A549 (cell line): ENCODE measurements at regions not wholly inside any gene's neighbourhood (a gene's known extent, or its start where the extent isn't known, plus 50 kb on each side); places are given as distances from the start of the nearest gene placed in this dataset.

Experiments used
- EP300 ChIP-seq, 2 experiments: fragments of >200 bp; sonication (Bioruptor Twin); formaldehyde crosslinking; IDR thresholded peaks; 2 replicates in 1 of 2; 3 replicates in 1 of 2; pipeline ENCODE4 v1.6.1; 2016 to 2017
- GATA3 ChIP-seq: IDR thresholded peaks from 2 replicates; pipeline ENCODE4 v1.6.1; 2012; ENCODE audit warnings: borderline replicate concordance
- NR3C1 ChIP-seq: fragments of >200 bp; sonication (Bioruptor Twin); formaldehyde crosslinking; IDR thresholded peaks from 3 replicates; pipeline ENCODE4 v1.6.1; 2017
- TP53 ChIP-seq: fragments of 250-450 bp; sonication (Bioruptor Pico); IDR thresholded peaks from 2 replicates; pipeline ENCODE4 v1.5.0; 2021; ENCODE audit warnings: mild to moderate bottlenecking, moderate library complexity
- TF ChIP-seq, protein P1 (sequence below): fragments of 150-350 bp; IDR thresholded peaks from 2 replicates; pipeline ENCODE4 v1.6.1; 2014; ENCODE audit warnings: low read depth, mild to moderate bottlenecking, low read length
- TF ChIP-seq, protein P2 (sequence below): fragments of >200 bp; sonication (Bioruptor Twin); formaldehyde crosslinking; IDR thresholded peaks from 3 replicates; pipeline ENCODE4 v1.5.1; 2016
- TF ChIP-seq, protein P3 (sequence below): fragments of 200-600 bp; sonication (generic); IDR thresholded peaks from 2 replicates; pipeline ENCODE4 v1.6.1; 2016; ENCODE audit warnings: antibody characterized with exemption, mild to moderate bottlenecking, moderate library complexity
- TF ChIP-seq, protein P4 (sequence below): IDR thresholded peaks from 2 replicates; pipeline ENCODE4 v1.6.1; 2012

DNA sequence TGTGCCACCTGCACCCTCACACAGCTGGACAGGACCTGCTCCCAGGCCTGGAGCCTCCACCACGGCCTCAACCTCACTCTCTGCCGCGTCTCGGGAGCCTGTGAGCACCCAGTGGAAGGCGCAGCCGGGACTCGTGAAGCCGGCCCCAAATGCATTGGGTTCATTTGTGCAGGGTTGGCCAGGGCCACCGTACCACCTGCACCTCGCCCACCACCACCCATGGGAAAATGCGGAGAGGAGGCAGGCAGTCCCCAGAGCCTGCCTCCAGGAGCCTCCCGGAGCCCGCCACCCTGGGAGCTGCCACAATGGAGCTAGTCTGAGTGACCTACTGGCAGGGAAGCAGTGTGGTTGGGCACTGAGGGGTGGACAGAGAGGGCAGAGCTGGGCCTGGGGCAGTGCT is 62.5 kb upstream of the HRH1 start:
- TF ChIP-seq, protein P1, sequence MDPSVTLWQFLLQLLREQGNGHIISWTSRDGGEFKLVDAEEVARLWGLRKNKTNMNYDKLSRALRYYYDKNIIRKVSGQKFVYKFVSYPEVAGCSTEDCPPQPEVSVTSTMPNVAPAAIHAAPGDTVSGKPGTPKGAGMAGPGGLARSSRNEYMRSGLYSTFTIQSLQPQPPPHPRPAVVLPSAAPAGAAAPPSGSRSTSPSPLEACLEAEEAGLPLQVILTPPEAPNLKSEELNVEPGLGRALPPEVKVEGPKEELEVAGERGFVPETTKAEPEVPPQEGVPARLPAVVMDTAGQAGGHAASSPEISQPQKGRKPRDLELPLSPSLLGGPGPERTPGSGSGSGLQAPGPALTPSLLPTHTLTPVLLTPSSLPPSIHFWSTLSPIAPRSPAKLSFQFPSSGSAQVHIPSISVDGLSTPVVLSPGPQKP: no peak
- TF ChIP-seq, protein P2, sequence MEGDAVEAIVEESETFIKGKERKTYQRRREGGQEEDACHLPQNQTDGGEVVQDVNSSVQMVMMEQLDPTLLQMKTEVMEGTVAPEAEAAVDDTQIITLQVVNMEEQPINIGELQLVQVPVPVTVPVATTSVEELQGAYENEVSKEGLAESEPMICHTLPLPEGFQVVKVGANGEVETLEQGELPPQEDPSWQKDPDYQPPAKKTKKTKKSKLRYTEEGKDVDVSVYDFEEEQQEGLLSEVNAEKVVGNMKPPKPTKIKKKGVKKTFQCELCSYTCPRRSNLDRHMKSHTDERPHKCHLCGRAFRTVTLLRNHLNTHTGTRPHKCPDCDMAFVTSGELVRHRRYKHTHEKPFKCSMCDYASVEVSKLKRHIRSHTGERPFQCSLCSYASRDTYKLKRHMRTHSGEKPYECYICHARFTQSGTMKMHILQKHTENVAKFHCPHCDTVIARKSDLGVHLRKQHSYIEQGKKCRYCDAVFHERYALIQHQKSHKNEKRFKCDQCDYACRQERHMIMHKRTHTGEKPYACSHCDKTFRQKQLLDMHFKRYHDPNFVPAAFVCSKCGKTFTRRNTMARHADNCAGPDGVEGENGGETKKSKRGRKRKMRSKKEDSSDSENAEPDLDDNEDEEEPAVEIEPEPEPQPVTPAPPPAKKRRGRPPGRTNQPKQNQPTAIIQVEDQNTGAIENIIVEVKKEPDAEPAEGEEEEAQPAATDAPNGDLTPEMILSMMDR: no peak
- no peak for TF ChIP-seq NR3C1
- TF ChIP-seq EP300 (IDR thresholded peaks at IDR 0.05): no peak
- TF ChIP-seq, protein P3, sequence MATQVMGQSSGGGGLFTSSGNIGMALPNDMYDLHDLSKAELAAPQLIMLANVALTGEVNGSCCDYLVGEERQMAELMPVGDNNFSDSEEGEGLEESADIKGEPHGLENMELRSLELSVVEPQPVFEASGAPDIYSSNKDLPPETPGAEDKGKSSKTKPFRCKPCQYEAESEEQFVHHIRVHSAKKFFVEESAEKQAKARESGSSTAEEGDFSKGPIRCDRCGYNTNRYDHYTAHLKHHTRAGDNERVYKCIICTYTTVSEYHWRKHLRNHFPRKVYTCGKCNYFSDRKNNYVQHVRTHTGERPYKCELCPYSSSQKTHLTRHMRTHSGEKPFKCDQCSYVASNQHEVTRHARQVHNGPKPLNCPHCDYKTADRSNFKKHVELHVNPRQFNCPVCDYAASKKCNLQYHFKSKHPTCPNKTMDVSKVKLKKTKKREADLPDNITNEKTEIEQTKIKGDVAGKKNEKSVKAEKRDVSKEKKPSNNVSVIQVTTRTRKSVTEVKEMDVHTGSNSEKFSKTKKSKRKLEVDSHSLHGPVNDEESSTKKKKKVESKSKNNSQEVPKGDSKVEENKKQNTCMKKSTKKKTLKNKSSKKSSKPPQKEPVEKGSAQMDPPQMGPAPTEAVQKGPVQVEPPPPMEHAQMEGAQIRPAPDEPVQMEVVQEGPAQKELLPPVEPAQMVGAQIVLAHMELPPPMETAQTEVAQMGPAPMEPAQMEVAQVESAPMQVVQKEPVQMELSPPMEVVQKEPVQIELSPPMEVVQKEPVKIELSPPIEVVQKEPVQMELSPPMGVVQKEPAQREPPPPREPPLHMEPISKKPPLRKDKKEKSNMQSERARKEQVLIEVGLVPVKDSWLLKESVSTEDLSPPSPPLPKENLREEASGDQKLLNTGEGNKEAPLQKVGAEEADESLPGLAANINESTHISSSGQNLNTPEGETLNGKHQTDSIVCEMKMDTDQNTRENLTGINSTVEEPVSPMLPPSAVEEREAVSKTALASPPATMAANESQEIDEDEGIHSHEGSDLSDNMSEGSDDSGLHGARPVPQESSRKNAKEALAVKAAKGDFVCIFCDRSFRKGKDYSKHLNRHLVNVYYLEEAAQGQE: no peak
- TF ChIP-seq, protein P4, sequence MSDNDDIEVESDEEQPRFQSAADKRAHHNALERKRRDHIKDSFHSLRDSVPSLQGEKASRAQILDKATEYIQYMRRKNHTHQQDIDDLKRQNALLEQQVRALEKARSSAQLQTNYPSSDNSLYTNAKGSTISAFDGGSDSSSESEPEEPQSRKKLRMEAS: no peak
- TF ChIP-seq GATA3: no peak
- TF ChIP-seq TP53: no peak
